ENCODE measurements at regions not wholly inside any gene's neighbourhood (a gene's known extent, or its start where the extent isn't known, plus 50 kb on each side); places are given as distances from the start of the nearest gene placed in this dataset.
A peak's percentile ranks its signal among the peaks of the same experiment; 100 is the strongest.

- no peaks in the 10 kb centered on the region for H3K9me3 ChIP-seq
- H3K4me1 ChIP-seq: no peaks in the 10 kb centered on the region
- intact Hi-C loops (cut with DNase I; ENCODE audit: low total_unique reads): no loop called here
- H3K36me3 ChIP-seq: no peaks in the 10 kb centered on the region
- WGBS, 5 donors: 57 to 83% (median 74%) methylated on average over 2 of the region's 2 CpGs
- H3K27ac ChIP-seq: no peak overlapping the region
- no peak overlapping the region for H3K4me3 ChIP-seq
- TF ChIP-seq CTCF (IDR thresholded peaks at IDR 0.05 in 8 of 11, conservative IDR thresholded peaks at IDR 0.05 in 3 of 11): no peak
- peak; percentile 7 for DNase-seq
- H3K27me3 ChIP-seq (replicated peaks in 1 of 7): peaks cover 0 to 10% (median 0%) of the 10 kb centered on the region in 7 donors
These were observed 583.2 kb downstream of the GLRX3 start for GRCh38 chr10:130719448-130719752.

- Histone ChIP-seq H3K9me3 (no peaks in the 10 kb centered on the region), H3K27me3 (replicated peaks in 1 of 7) (peaks cover 0 to 3% (median 0%) of the 10 kb centered on the region in 7 donors), H3K36me3 (no peaks in the 10 kb centered on the region), H3K27ac (no peak overlapping the region), H3K4me3 (no peak overlapping the region), H3K4me1 (no peaks in the 10 kb centered on the region)
- 75 to 85% (median 79%) methylated on average over 5 of the region's 5 CpGs for WGBS, 5 donors
- peak; percentile 13 for DNase-seq
- TF ChIP-seq POLR2A (IDR thresholded peaks at IDR 0.05) (no peak), POLR2AphosphoS5 (IDR thresholded peaks at IDR 0.05) (no peak), CTCF (IDR thresholded peaks at IDR 0.05 in 8 of 11, conservative IDR thresholded peaks at IDR 0.05 in 3 of 11) (no peak)
- intact Hi-C loops (cut with DNase I; ENCODE audit: low total_unique reads): no loop called here
These were observed 584.0 kb downstream of the GLRX3 start for GRCh38 chr10:130720235-130720634.

- intact Hi-C loops (cut with DNase I; ENCODE audit: low total_unique reads): no loop called here
- DNase-seq: peak; percentile 30
- Histone ChIP-seq H3K9me3 (no peaks in the 10 kb centered on the region), H3K27me3 (replicated peaks in 1 of 7) (peaks cover 0 to 1% (median 0%) of the 10 kb centered on the region in 7 donors), H3K27ac (no peak overlapping the region), H3K4me3 (no peak overlapping the region), H3K36me3 (no peaks in the 10 kb centered on the region), H3K4me1 (no peaks in the 10 kb centered on the region)
- TF ChIP-seq POLR2A (IDR thresholded peaks at IDR 0.05) (no peak), POLR2AphosphoS5 (IDR thresholded peaks at IDR 0.05) (no peak)
- 72 to 80% (median 76%) methylated on average over 14 of the region's 14 CpGs for WGBS, 5 donors
These were observed 585.8 kb downstream of the GLRX3 start for GRCh38 chr10:130721971-130722370.

- H3K4me1 ChIP-seq: no peaks in the 10 kb centered on the region
- intact Hi-C loops (cut with DNase I; ENCODE audit: low total_unique reads): no loop called here
- no peaks in the 10 kb centered on the region for H3K9me3 ChIP-seq
- 86 to 89% (median 87%) methylated on average over 3 of the region's 3 CpGs; no CpG with 5 or more reads in 1 of the 5 donors for WGBS, 5 donors
- H3K36me3 ChIP-seq: no peaks in the 10 kb centered on the region
- no peak overlapping the region for H3K27ac ChIP-seq
- no peak overlapping the region for H3K4me3 ChIP-seq
- DNase-seq: peak; percentile 41
- TF ChIP-seq CTCF (IDR thresholded peaks at IDR 0.05 in 8 of 11, conservative IDR thresholded peaks at IDR 0.05 in 3 of 11) (no peak), POLR2A (IDR thresholded peaks at IDR 0.05) (no peak), POLR2AphosphoS5 (IDR thresholded peaks at IDR 0.05) (no peak)
- peaks cover 0 to 18% (median 0%) of the 10 kb centered on the region in 7 donors for H3K27me3 ChIP-seq (replicated peaks in 1 of 7)
These were observed 587.5 kb downstream of the GLRX3 start for GRCh38 chr10:130723704-130724103.

GRCh38 chr10:130725474-130725970, 586.0 kb downstream of the TCERG1L start:
- peaks cover 0 to 21% (median 0%) of the 10 kb centered on the region in 7 donors for H3K27me3 ChIP-seq (replicated peaks in 1 of 7)
- H3K36me3 ChIP-seq: no peaks in the 10 kb centered on the region
- H3K4me1 ChIP-seq: no peaks in the 10 kb centered on the region
- DNase-seq: peak; percentile 30
- no peaks in the 10 kb centered on the region for H3K9me3 ChIP-seq
- TF ChIP-seq POLR2AphosphoS5 (IDR thresholded peaks at IDR 0.05): no peak
- no peak for TF ChIP-seq POLR2A (IDR thresholded peaks at IDR 0.05)
- no peak for TF ChIP-seq CTCF (IDR thresholded peaks at IDR 0.05 in 8 of 11, conservative IDR thresholded peaks at IDR 0.05 in 3 of 11)
- WGBS, 5 donors: 76 to 95% (median 86%) methylated on average over 7 of the region's 7 CpGs
- intact Hi-C loops (cut with DNase I; ENCODE audit: low total_unique reads): no loop called here
- no peak overlapping the region for H3K27ac ChIP-seq
- no peak overlapping the region for H3K4me3 ChIP-seq
